Ishikawa (cell line): ENCODE measurements at regions not wholly inside any gene's neighbourhood (a gene's known extent, or its start where the extent isn't known, plus 50 kb on each side); places are given as distances from the start of the nearest gene placed in this dataset.

Experiments
- CEBPB ChIP-seq: IDR thresholded peaks from 2 replicates; pipeline ENCODE4 v1.6.1; 2012
- CREB1 ChIP-seq: IDR thresholded peaks from 2 replicates; pipeline ENCODE4 v1.6.1; 2012; ENCODE audit warnings: low read depth
- EGR1 ChIP-seq: IDR thresholded peaks from 2 replicates; pipeline ENCODE4 v1.6.1; 2012
- EP300 ChIP-seq: IDR thresholded peaks from 2 replicates; pipeline ENCODE4 v1.6.1; 2012; ENCODE audit warnings: borderline replicate concordance
- FOXM1 ChIP-seq: IDR thresholded peaks from 2 replicates; pipeline ENCODE4 v1.6.1; 2012; ENCODE audit warnings: low read depth, borderline replicate concordance
- MAX ChIP-seq: IDR thresholded peaks from 2 replicates; pipeline ENCODE4 v1.6.1; 2012
- RAD21 ChIP-seq: IDR thresholded peaks from 2 replicates; pipeline ENCODE4 v1.6.1; 2012; ENCODE audit warnings: low read depth
- REST ChIP-seq: IDR thresholded peaks from 2 replicates; pipeline ENCODE4 v1.6.1; 2012; ENCODE audit warnings: low read depth, mild to moderate bottlenecking
- TAF1 ChIP-seq: IDR thresholded peaks from 2 replicates; pipeline ENCODE4 v1.6.1; 2012; ENCODE audit warnings: low read depth, mild to moderate bottlenecking
- TCF12 ChIP-seq: IDR thresholded peaks from 2 replicates; pipeline ENCODE4 v1.6.1; 2012; ENCODE audit warnings: low read depth
- TEAD4 ChIP-seq: IDR thresholded peaks from 2 replicates; pipeline ENCODE4 v1.6.1; 2012
- USF1 ChIP-seq: IDR thresholded peaks from 2 replicates; pipeline ENCODE4 v1.6.1; 2012
- YY1 ChIP-seq: IDR thresholded peaks from 2 replicates; pipeline ENCODE4 v1.6.1; 2012; ENCODE audit warnings: low read depth
- ZBTB7A ChIP-seq: IDR thresholded peaks from 2 replicates; pipeline ENCODE4 v1.6.1; 2012; ENCODE audit warnings: low read depth

GRCh38 chr10:114709984-114710383 lies 51.9 kb upstream of the ABLIM1 start:
- no peak for TF ChIP-seq EP300
- TF ChIP-seq CEBPB, result no peak
- TF ChIP-seq TEAD4, result no peak
- no peak for TF ChIP-seq YY1
- TF ChIP-seq MAX, result no peak
- TF ChIP-seq CREB1, result no peak
- no peak for TF ChIP-seq REST
- no peak for TF ChIP-seq ZBTB7A
- no peak for TF ChIP-seq RAD21
- no peak for TF ChIP-seq EGR1
- TF ChIP-seq TAF1, result no peak
- TF ChIP-seq USF1, result no peak
- no peak for TF ChIP-seq TCF12
- no peak for TF ChIP-seq FOXM1
